ENCODE measurements at regions not wholly inside any gene's neighbourhood (a gene's known extent, or its start where the extent isn't known, plus 50 kb on each side); places are given as distances from the start of the nearest gene placed in this dataset.

DNA sequence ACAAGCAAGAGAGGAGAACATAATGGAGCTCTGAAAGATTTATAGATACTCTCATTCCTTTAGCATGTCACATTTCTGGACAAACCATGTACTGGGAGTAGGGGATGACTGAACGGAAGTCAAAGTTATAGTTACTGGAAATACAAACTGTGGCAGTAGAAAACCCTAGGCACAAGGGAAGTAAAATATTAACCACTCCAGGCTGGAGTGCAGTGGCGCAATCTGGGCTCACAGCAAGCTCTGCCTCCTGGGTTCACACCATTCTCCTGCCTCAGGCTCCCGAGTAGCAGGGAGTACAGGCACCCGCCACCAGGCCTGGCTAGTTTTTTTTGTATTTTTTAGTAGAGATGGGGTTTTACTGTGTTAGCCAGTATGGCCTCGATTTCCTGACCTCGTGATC lies 167.3 kb downstream of the KDM5D start:
- H3K27ac ChIP-seq (ENCODE audit: low read depth in 1 of 2, low read length in 2 of 2): no peak overlapping the region
- Mint-ChIP-seq H3K9me3 (no peaks in the 10 kb centered on the region), H3K4me1 (ENCODE audit: low read depth) (peaks cover 65% of the 10 kb centered on the region), H3K27me3 (no peaks in the 10 kb centered on the region), H3K4me3 (no peak overlapping the region), H3K36me3 (ENCODE audit: low read depth) (peaks cover 40% of the 10 kb centered on the region), H3K27ac (no peak overlapping the region)
- no peaks in the 10 kb centered on the region for H3K27me3 ChIP-seq (ENCODE audit: control insufficient read depth in 1 of 2, insufficient read depth in 2 of 2, low read length in 2 of 2)
- ATAC-seq (ENCODE audit: poor library complexity) (no peak), DNase-seq (no peak)
- no peaks in the 10 kb centered on the region for H3K4me1 ChIP-seq (ENCODE audit: insufficient read depth, low read length)
- intact Hi-C loops (cut with DNase I, micrococcal nuclease): loop anchor here in 1 of 2 experiments (10.0 kb wide), 3 partner anchors 58 to 998 kb away; partner anchors contain the start of gene EIF1AY
- no peak overlapping the region for H3K4me3 ChIP-seq (ENCODE audit: low read length)
- ChIA-PET POLR2A (interaction anchor here (1.1 kb wide), 1 partner anchor 9 kb away, joined by 4 read pairs; no protein-coding TSS in a partner anchor), CTCF (no interaction called here)
- no peaks in the 10 kb centered on the region for H3K9me3 ChIP-seq (ENCODE audit: control insufficient read depth in 1 of 2, insufficient read depth in 1 of 2, low read length in 2 of 2)
- peaks cover 11% of the 10 kb centered on the region for H3K36me3 ChIP-seq (ENCODE audit: insufficient read depth, low read length)
- TF ChIP-seq, protein P1, sequence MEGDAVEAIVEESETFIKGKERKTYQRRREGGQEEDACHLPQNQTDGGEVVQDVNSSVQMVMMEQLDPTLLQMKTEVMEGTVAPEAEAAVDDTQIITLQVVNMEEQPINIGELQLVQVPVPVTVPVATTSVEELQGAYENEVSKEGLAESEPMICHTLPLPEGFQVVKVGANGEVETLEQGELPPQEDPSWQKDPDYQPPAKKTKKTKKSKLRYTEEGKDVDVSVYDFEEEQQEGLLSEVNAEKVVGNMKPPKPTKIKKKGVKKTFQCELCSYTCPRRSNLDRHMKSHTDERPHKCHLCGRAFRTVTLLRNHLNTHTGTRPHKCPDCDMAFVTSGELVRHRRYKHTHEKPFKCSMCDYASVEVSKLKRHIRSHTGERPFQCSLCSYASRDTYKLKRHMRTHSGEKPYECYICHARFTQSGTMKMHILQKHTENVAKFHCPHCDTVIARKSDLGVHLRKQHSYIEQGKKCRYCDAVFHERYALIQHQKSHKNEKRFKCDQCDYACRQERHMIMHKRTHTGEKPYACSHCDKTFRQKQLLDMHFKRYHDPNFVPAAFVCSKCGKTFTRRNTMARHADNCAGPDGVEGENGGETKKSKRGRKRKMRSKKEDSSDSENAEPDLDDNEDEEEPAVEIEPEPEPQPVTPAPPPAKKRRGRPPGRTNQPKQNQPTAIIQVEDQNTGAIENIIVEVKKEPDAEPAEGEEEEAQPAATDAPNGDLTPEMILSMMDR (IDR thresholded peaks at IDR 0.05): no peak

DNA sequence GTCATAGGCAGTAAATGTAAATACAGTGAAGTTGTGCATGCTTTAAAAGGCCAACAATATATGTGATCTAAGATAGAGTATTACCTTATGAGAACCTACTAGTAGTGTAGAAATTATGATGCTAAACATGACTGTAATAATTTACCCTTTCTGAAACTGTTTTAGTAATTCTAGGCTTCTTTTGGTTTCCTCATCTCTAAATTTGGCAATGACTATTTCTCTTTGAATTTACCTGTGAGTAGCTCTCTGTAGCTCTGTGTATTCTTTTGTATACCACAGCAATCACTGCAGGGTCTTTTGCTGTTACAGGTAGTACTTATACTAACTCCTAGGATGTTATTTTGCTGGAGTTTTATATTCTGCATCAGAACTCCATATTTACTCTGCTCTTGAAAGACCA lies 169.6 kb downstream of the KDM5D start:
- no peak overlapping the region for H3K4me3 Mint-ChIP-seq
- Histone ChIP-seq H3K4me1 (ENCODE audit: insufficient read depth, low read length) (peaks cover 8% of the 10 kb centered on the region), H3K27ac (ENCODE audit: low read depth in 1 of 2, low read length in 2 of 2) (no peak overlapping the region), H3K9me3 (ENCODE audit: control insufficient read depth in 1 of 2, insufficient read depth in 1 of 2, low read length in 2 of 2) (no peaks in the 10 kb centered on the region), H3K27me3 (ENCODE audit: control insufficient read depth in 1 of 2, insufficient read depth in 2 of 2, low read length in 2 of 2) (no peaks in the 10 kb centered on the region), H3K4me3 (ENCODE audit: low read length) (no peak overlapping the region), H3K36me3 (ENCODE audit: insufficient read depth, low read length) (peaks cover 14% of the 10 kb centered on the region)
- H3K27me3 Mint-ChIP-seq: no peaks in the 10 kb centered on the region
- ATAC-seq (ENCODE audit: poor library complexity) (no peak), DNase-seq (no peak)
- CTCF ChIA-PET: no interaction called here
- intact Hi-C loops (cut with DNase I, micrococcal nuclease): loop anchor here in 1 of 2 experiments (10.0 kb wide), 3 partner anchors 60 to 1000 kb away; partner anchors contain the start of gene EIF1AY
- POLR2A ChIA-PET: no interaction called here
- H3K36me3 Mint-ChIP-seq (ENCODE audit: low read depth): peaks cover 50% of the 10 kb centered on the region
- no peak overlapping the region for H3K27ac Mint-ChIP-seq
- TF ChIP-seq, protein P1 (IDR thresholded peaks at IDR 0.05): no peak
- H3K4me1 Mint-ChIP-seq (ENCODE audit: low read depth): peaks cover 66% of the 10 kb centered on the region
- H3K9me3 Mint-ChIP-seq: no peaks in the 10 kb centered on the region

GRCh38 chrY:19573646-19574045 lies 170.9 kb downstream of the KDM5D start:
- H3K4me3 Mint-ChIP-seq: no peak overlapping the region
- H3K9me3 Mint-ChIP-seq: no peaks in the 10 kb centered on the region
- no peak for DNase-seq
- ChIA-PET CTCF (no interaction called here), POLR2A (no interaction called here)
- H3K36me3 ChIP-seq (ENCODE audit: insufficient read depth, low read length): peaks cover 12% of the 10 kb centered on the region
- peaks cover 63% of the 10 kb centered on the region for H3K4me1 Mint-ChIP-seq (ENCODE audit: low read depth)
- H3K27ac Mint-ChIP-seq: no peak overlapping the region
- no peak overlapping the region for H3K4me3 ChIP-seq (ENCODE audit: low read length)
- no peaks in the 10 kb centered on the region for H3K27me3 ChIP-seq (ENCODE audit: control insufficient read depth in 1 of 2, insufficient read depth in 2 of 2, low read length in 2 of 2)
- H3K27ac ChIP-seq (ENCODE audit: low read depth in 1 of 2, low read length in 2 of 2): no peak overlapping the region
- H3K36me3 Mint-ChIP-seq (ENCODE audit: low read depth): peaks cover 52% of the 10 kb centered on the region
- no peaks in the 10 kb centered on the region for H3K9me3 ChIP-seq (ENCODE audit: control insufficient read depth in 1 of 2, insufficient read depth in 1 of 2, low read length in 2 of 2)
- intact Hi-C loops (cut with DNase I, micrococcal nuclease): loop anchor here in 1 of 2 experiments (10.0 kb wide), 3 partner anchors 61 to 1001 kb away; partner anchors contain the start of gene EIF1AY
- peaks cover 8% of the 10 kb centered on the region for H3K4me1 ChIP-seq (ENCODE audit: insufficient read depth, low read length)
- no peak for ATAC-seq (ENCODE audit: poor library complexity)
- TF ChIP-seq, protein P1 (IDR thresholded peaks at IDR 0.05): no peak
- no peaks in the 10 kb centered on the region for H3K27me3 Mint-ChIP-seq

All from CD4-positive, alpha-beta T cell (primary cell).